HPDE6-E6E7 (cell line): ENCODE measurements at regions not wholly inside any gene's neighbourhood (a gene's known extent, or its start where the extent isn't known, plus 50 kb on each side); places are given as distances from the start of the nearest gene placed in this dataset.
A peak's percentile ranks its signal among the peaks of the same experiment; 100 is the strongest.
"Not testable (repeated sequence)": the region's sequence is repeated elsewhere in the genome, so short reads cannot be mapped to it uniquely, and the experiment has no call there.

ENCODE experiments used
- DNase-seq: peaks from one replicate; pipeline ENCODE4 v3.0.0; 2011; ENCODE audit warnings: missing footprints; ENCODE audit errors: extremely low spot score

DNA sequence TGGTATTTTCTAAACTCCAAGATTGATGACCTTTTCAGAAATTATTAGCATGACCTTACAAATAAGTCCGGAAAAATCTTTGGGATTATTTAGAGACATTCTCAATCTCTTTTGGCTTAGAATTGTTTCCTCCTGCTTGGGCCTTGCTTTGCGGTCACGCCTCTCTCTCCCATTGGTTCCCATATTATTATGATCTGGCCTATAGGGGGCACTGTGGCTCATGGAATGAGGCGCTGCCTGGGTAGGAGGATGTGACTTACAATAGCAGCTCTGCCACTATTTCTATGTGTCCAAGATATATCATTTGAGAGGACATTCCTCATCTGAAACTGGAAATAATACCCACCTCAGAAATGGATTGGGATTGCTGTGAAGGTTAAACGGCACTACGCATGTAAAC lies 464.9 kb downstream of the MFSD1 start:
- peak; percentile 37 for DNase-seq

DNA sequence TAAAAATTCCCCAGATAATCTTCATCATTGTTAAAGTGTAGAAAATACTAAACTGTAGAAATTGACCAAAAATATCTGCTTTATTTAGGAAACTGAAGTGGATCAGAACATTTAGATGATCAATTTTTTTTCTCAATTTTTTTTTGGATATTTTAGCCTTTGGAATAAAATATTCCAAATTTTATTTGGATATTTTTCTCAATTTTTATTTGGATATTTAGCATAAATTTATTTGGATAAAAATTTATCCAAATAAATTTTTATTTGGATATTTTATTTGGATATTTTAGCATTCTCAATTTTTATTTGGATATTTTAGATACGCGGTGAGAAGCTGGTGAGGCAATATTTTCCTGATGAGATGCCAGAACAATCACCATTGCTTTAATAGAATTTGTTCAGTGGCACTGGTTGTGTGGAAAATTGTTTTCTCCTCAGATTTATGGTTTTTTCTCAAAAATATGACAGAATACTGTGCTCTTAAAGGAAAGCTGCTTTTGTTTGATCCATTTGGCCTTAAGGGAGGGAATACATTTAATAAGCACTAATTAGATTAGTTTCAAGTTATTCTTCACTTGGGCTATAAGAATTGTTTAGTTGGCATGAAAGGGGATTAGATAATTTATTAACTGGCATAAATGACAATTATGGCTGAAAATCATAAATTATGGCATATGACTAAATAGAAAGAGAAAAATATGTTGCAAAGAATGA lies 470.1 kb downstream of the MFSD1 start:
- DNase-seq: no peak

DNA sequence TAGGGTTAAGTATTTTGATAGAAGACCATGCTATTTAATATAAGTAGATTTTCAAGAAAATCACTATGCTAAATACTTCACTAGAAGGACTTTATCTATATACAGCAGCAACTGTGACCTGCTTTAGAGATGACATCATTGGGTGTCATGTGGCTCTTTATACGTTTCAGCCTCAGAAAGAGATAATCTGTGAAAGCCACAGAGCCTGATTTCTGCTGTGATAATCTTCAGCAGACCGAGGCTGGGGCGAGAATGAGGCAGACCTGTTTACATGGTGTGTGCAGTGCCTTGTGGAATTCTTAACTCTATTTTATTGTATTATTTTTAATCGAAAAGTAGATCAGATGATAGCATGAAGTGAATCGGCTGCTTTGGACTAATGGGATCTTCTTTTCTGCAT lies 471.2 kb downstream of the MFSD1 start:
- DNase-seq: no peak

DNA sequence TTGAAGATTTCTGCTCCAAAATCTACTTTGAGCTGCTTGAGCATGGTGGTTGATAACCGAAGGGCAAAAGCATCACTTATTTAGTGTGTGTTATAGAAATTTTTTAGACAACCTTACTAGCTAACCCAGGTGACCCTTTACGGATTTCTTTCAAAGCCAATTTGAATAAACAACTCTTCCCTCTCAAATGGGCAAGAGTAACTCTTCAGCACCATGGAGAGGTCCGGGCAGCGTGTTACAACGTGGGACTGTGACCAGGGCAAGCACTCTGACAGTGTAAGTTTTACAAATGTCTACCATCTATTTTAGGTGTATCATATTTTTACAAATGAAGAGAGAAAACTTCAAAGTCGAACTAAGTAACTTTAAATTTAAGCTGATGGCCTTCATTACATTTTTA lies 471.8 kb downstream of the MFSD1 start:
- no peak for DNase-seq

DNA sequence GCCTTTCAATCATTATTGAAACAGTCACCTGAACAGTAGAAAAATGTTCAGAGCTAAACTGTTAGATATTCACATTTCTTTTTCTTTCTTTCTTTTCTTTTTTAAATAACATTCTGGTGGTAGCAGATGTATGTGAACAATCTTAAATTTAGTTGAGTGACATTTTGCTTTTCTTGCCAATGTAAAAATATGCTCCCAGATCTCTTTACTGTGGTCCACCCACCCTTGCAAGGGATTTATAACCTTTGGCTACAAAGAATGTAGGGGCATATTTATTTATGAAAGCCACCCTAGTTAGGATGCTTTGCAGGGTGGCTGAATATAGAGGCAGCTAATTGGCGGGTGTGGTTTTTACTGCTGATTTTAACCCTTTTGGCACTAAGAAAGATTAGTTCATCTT lies 473.9 kb downstream of the MFSD1 start:
- DNase-seq: no peak

DNA sequence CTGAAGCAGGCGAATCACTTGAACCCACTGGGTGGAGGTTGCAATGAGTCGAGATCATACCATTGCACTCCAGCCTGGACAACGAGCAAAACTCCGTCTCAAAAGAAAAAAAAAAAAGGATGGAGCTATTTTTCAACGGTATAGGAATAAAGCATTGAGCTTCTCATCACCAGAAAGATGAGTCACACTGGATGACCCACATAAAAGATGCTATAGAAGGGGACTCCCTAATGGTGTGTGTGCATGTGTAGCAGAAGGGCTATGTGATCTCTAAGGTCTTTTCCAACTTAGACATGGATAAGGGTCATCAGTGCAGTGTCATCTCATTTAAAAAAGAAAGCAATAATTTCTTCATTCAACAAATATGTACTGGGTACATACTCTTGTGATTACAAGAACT lies 476.0 kb downstream of the MFSD1 start:
- DNase-seq: no peak

DNA sequence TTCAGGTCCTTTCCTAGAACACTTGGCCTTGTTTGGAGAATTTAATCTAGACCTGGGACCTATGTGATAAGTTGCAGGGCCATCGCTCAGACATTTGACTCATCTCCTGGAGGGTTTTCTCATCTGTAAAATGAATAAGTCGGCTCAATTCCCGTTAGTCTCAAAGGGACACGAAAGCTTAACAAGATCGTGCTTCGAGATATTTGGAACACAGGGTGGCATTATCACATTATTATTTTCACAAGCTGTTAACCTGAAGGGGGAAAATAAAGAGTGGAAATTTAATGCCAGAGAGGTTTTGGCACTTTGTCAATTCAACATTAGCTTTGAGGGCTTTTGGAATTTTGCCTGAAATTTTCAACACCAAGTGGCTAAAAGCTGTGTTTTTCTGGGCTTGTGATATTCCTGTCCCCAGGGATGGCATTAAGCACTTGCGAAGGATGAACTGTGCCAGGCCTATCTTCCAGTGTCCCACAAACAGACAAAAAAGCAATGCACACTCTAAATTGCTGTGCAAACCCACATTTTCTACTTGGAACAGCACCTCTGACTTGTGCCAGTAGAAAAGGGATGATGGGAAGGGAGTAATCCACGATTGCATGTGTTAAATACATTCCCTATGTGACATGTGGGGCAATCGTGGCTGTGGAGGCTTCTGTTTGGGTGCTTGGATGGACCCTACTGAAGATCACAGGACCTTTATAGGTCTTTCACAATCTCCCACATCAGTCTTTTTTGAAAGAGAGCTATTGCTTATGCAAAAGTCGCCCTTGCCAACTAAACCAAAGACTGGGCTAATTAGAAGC lies 478.7 kb downstream of the MFSD1 start:
- DNase-seq: no peak

DNA sequence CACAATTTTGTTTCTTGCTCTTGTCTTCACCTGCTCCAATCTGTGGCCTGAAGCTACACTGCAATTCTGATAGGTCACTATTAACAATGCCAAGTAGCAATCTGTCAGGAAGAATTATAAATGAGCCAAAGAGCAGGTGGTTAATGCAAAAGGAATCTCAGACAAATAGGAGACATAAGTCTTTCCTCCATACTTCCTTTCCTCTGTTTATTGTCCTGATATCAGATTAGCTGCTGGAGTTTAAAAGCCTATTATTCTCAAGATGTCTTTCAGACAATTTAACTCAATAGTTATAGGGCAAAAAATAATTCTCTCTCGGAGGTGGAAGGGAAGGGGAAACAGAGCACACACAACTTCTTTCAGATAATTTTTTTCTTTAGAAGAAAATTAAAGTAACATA lies 491.6 kb downstream of the MFSD1 start:
- DNase-seq: no peak

DNA sequence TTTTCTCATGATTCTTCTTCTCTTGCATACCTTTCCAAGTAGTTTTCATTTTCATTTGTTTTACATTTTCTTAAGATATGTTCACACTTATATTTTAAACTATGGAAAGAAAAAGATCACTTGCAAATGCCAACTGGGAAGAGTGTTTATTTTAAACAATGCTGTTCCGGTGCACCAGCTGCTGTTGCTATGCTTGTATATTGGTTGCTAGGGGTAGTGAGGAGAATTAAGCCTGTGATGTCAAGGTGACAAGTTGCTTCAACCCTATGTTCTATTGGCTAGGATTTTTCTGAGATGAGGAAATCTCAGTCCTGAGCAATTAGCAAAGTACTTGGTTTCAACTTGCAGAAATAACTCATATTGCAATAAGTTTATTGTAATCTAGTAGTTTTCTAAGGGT lies 500.1 kb downstream of the MFSD1 start:
- DNase-seq: no peak

DNA sequence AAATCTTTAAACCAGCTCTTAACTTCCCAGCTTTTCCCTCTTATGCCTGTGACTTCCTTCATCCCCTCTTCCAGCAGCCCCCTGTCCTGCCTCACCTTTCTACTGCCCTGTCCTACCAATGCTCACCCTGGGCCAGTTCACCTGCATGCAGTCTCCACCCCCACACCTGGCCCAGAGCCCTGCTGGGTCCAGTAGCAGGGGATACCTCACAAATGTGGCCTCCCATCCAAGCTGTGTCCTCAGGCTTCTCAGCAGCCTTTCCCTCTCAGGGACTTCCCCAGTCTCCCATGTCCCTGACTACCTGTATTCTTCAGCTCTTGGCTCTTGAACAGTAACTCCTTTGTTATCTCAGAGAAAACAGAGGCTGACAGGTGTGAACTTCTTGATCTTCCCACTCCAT lies 503.2 kb downstream of the MFSD1 start:
- no peak for DNase-seq

DNA sequence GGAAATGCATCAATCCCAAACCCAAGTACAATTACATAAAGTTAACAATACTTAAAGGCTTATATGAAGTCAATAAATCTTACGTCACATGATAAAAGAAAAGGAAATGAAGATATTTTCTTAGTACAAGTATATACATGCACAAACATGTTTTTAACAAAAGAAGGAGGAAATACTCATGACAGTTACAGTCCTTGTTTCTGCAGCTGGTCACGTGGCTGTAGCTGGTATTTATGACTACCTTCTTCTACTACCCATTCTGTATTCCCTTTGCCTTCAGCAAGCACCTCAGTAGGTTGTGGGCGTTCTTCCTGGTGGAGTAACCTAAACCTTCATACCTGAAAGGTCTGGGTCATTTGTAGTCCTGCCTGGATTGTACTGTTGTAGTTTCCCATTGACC lies 514.9 kb downstream of the MFSD1 start:
- DNase-seq: not testable (repeated sequence)

DNA sequence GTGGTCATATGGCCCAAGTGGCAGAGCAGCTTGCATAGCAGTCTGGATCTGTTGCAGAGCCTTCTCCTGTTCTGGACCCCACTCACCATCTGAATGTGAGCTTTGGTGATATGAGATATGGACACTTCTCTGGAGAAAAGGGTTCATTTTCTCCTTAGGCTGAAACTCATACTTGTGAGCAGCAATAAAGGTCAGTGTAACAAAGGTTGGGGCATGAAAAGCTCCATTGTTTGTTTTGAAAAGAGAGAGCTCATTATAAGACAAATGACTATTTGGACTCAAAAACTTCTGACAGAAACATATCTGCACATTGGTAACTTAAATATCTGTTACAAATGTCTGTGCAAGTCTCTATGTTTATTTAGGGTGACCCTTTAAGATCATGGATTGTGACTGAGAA lies 517.3 kb downstream of the MFSD1 start:
- no peak for DNase-seq

DNA sequence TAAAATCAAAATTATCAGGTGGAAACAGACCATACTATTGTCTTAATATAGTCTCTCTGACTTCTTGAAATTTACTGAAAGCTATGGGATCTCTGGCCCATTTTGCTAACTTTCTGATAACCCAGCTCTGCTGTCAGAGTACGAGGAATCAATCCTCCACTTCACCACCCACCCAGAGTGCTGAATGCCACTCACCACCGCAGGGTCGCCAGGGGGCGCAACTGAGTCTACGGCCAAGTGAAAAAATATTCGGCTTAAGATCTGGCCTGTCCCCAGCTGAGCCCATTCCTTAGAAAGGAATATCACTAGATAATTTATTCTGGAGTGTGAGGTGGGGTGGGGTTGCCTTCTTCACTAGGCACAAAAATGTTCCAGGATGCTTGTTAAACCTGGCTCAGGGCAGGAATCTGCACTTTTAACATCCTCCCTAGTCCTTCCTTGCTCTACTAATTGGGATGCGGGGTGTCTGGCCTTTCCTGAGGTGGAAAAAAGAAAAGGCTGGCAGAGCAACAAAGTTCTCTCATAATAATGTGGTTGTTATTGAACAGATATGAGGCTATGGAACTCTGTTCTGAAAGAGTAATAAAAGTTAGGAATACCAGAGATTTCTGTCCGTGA lies 520.6 kb downstream of the MFSD1 start:
- DNase-seq: no peak

DNA sequence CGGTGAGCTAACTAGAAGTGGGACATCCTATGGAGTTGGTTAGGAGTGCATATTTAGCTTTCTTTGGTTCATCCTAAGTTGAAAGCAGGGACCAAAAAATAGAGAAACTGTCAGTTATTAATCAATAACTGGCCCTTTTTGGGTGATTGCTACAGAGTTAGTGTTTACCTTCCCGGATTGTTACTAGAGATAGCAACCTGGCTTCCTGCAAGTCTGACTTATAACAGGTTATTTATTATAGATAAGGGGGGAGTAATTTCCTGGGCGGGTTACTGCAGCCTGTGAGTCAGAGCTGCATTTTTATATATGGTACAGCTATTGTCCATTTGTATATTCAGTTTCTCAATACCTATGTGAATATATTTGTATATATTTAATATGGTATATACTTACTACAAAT lies 522.0 kb downstream of the MFSD1 start:
- DNase-seq: no peak

DNA sequence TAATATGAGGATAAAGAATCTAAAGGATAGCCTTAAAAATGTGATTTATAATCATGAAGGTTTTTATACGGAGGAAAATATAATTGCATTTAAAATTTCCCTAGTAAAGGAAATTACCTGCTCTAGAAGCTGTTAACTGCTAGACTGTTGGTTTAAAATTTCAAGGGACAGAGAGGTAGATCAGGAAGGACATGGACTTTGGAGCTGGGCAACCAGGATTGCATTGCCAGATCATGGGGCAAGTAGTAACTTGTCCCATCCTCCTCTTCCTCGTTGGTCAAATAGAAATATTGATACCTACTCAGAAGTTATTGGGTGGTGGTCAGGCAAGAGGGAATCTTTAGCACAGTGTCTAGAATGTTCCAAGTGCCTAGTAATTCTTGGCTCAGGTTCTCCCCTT lies 525.1 kb downstream of the MFSD1 start:
- DNase-seq: no peak

DNA sequence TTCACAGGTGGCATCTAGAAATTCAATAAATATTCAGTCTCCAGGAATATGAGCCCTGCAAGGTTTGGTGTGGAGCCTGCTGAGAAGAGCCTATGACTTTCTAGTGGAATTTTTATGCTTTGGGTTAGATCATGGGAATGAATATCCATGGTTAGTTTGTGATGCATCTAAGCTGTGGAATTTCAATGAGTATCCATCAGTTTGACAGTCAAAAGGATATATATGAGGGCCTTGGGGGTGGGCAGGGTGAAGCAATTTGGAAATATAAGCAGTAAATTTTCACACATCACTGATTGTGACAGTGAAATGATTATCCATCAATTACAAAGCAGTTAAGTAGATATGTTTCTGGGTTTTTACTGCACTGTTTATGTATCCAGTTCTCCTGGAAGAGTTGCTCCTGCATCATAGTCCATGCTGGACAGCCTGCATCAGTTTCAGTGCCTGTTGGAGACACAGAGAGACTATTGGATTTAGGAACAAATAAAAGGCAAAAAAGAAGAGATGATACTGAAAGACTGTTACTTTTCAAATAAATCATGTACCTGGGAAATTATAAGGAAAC lies 530.8 kb downstream of the MFSD1 start:
- no peak for DNase-seq

DNA sequence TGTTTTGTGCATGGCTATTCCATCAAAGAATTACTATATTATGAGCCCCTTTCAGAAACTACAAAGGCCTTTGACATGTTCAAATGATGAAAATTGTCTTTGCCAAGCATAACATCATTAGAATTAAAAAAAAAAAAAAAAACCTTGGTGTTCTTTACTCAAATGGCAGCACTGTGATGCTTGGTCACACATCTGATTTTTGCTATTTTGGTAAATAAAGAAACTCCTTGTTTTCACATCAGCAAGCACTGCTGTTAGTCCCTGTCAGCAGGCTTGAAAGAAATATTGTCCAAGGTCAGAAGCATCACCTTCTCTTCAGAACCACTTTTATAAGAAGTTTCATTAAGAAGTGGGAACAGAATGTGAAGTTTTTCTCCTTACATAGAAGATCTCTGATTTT lies 537.3 kb downstream of the MFSD1 start:
- no peak for DNase-seq

DNA sequence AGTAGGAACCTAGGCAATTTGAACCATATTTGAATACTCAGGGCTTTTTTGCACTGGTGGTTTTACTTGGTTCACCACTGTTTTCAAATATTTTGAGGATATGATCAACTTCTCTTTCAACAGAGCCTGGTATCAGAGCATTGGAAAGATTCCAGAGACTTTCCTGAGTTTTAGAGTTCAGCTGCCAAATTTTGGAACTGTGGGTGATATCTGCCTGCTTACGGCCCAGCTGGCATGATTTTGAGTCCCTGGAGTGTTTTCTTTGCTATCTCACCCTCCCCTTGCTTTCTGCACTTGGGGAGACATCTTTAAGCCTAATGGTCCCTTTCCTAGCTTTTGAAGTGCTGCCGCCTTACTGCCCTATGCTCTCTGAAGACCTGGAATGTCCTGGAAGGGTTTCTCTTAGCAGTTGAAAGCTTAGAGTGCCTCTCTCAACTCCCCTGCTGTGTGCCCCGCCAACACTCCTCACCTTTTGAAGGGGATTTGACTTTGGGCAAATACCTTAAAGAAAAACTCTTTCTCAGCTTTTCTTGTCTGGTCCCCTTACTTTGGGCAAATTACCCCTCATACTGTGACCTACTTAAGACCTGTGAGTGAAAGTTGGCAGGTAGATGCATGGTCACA lies 539.1 kb downstream of the MFSD1 start:
- DNase-seq: no peak

DNA sequence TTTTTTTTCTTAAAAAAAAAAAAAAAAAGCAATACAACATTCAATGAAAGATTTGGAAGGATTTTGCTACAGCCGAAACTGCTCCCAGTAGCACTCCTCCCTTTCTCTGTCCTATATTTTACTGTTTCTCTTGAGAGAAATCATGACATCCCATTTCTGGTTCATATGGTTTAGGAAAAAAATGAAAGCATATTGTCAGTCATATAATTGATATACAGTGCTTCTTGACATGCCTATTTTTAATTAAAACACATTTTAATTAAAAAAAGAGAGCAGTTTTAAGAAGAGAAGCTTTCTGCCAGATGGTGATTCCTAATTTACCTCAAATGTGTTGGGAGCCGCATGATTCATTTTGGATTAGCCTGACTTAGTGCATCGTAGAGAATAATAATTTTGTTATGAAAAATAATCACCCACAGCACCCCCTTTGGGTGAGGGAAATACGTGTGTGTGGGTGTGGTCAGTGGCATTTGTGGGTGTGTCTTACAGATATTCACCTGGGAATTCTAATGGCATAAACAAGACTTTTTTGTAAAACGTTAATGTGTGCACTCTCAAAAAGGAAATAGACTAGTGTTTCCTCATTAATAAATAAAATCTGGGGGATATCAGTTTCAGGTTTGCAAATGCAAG lies 544.5 kb downstream of the MFSD1 start:
- no peak for DNase-seq

DNA sequence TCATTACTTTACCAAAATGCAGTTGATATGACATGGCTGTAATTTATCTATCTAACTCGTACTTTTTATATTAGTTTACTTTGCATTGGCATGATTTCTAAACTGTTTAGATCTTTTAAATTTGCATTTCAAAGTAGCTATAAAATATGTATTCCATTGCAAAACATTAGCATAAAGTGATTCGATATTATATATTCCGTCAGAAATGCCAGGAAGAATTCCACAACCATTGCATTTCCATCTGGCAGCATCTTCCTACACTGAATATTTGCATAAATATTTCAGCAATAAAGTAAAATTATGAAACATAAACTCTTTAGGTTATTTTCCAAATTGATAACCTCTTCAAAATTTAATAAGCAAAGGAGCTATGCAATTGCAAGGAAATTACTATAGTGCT lies 546.6 kb downstream of the MFSD1 start:
- no peak for DNase-seq

DNA sequence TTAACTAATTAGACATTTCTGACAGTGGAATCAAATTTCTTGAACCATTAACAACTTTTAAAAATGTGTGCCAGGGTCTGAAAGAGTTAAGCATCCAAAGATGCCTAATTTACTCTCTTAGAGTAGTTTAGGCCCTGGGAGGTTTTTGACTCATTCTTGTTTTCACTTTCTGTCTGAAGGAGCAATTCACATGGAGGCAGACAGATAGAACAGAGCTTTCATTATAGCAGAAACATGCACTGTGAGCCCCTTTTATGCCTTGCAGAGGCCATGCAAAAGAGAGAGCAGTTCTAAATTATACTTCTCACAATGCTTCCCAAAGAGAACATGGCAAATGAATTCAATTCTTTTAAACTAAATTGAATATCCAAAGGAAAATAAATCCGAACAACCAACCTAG lies 554.8 kb downstream of the MFSD1 start:
- DNase-seq: no peak

DNA sequence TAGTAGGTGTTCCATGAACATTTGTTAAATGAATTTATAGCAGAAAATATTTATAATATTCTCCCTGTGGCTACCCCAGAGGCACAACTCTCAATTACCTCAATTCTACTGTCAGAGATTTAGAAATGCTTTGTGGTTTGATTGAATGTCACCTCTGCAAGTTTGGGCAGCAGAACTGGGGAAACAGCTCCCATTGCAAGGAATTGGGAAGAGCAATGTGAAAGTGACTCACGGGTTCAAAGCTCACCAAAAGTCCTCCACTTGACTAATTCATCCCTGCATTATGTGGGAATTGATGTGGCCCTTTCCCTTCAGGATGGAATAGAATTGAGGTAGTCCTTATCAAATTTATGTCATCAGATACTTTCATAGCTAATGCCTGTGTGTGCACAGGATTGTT lies 562.7 kb downstream of the MFSD1 start:
- no peak for DNase-seq
